Mesothelial cell of epicardium (in vitro differentiated cells): ENCODE measurements at regions not wholly inside any gene's neighbourhood (a gene's known extent, or its start where the extent isn't known, plus 50 kb on each side); places are given as distances from the start of the nearest gene placed in this dataset.

Experiments
- DNase-seq, 2 experiments: peaks; one replicate each; pipeline ENCODE4 v3.0.0; 2021; ENCODE audit warnings: low spot score in 2 of 2; ENCODE audit not compliant: unreplicated experiment in 2 of 2
- H3K27ac Mint-ChIP-seq: 2 replicates; pipeline ENCODE4 v1.8.0; 2021; ENCODE audit warnings: mixed read lengths
- H3K27me3 Mint-ChIP-seq: 2 replicates; pipeline ENCODE4 v1.8.0; 2021; ENCODE audit warnings: low read depth, mixed read lengths
- H3K36me3 Mint-ChIP-seq: 2 replicates; pipeline ENCODE4 v1.8.0; 2021; ENCODE audit warnings: mixed read lengths
- H3K4me1 Mint-ChIP-seq: 2 replicates; pipeline ENCODE4 v1.8.0; 2021; ENCODE audit warnings: mixed read lengths
- H3K4me3 Mint-ChIP-seq: 2 replicates; pipeline ENCODE4 v1.8.0; 2021; ENCODE audit warnings: mild to moderate bottlenecking, moderate library complexity, mixed read lengths
- H3K9me3 Mint-ChIP-seq: 2 replicates; pipeline ENCODE4 v1.8.0; 2021; ENCODE audit warnings: mixed read lengths
- CTCF ChIP-seq: fragments of 200-600 bp; sonication (generic); IDR thresholded peaks from one replicate; pipeline ENCODE4 v1.5.0; 2021; ENCODE audit warnings: antibody characterized with exemption; ENCODE audit not compliant: unreplicated experiment

- Mint-ChIP-seq H3K36me3 (no peaks in the 10 kb centered on the region), H3K27ac (no peak overlapping the region), H3K27me3 (peaks cover 21% of the 10 kb centered on the region), H3K4me3 (no peak overlapping the region), H3K4me1 (peaks cover 19% of the 10 kb centered on the region), H3K9me3 (peaks cover 18% of the 10 kb centered on the region)
- TF ChIP-seq CTCF = no peak
- no peak for DNase-seq
Measured at GRCh38 chr10:6763423-6763822, 183.3 kb upstream of the PRKCQ start.

GRCh38 chr10:6763001-6763400 lies 182.9 kb upstream of the PRKCQ start:
- H3K4me1 Mint-ChIP-seq = peaks cover 19% of the 10 kb centered on the region
- H3K27me3 Mint-ChIP-seq = peaks cover 25% of the 10 kb centered on the region
- H3K27ac Mint-ChIP-seq = no peak overlapping the region
- no peak overlapping the region for H3K4me3 Mint-ChIP-seq
- no peak for TF ChIP-seq CTCF
- H3K9me3 Mint-ChIP-seq = peaks cover 18% of the 10 kb centered on the region
- no peaks in the 10 kb centered on the region for H3K36me3 Mint-ChIP-seq
- no peak for DNase-seq

- peaks cover 50% of the 10 kb centered on the region for H3K27me3 Mint-ChIP-seq
- TF ChIP-seq CTCF = no peak
- H3K27ac Mint-ChIP-seq = no peak overlapping the region
- H3K9me3 Mint-ChIP-seq = peaks cover 18% of the 10 kb centered on the region
- H3K4me3 Mint-ChIP-seq = no peak overlapping the region
- peaks cover 8% of the 10 kb centered on the region for H3K4me1 Mint-ChIP-seq
- no peaks in the 10 kb centered on the region for H3K36me3 Mint-ChIP-seq
- DNase-seq = no peak
Measured at GRCh38 chr10:6759961-6760360, 179.9 kb upstream of the PRKCQ start.

- Mint-ChIP-seq H3K9me3 (peaks cover 18% of the 10 kb centered on the region), H3K27me3 (peaks cover 56% of the 10 kb centered on the region), H3K27ac (no peak overlapping the region), H3K4me1 (no peaks in the 10 kb centered on the region), H3K4me3 (no peak overlapping the region), H3K36me3 (no peaks in the 10 kb centered on the region)
- TF ChIP-seq CTCF = no peak
- DNase-seq = no peak
Measured at GRCh38 chr10:6757158-6757557, 177.1 kb upstream of the PRKCQ start.

GRCh38 chr10:6756716-6757115 lies 176.6 kb upstream of the PRKCQ start:
- H3K27ac Mint-ChIP-seq = no peak overlapping the region
- H3K4me3 Mint-ChIP-seq = no peak overlapping the region
- H3K9me3 Mint-ChIP-seq = peaks cover 17% of the 10 kb centered on the region
- no peaks in the 10 kb centered on the region for H3K36me3 Mint-ChIP-seq
- DNase-seq = no peak
- no peaks in the 10 kb centered on the region for H3K4me1 Mint-ChIP-seq
- no peak for TF ChIP-seq CTCF
- H3K27me3 Mint-ChIP-seq = peaks cover 61% of the 10 kb centered on the region

GRCh38 chr10:6755781-6756460 lies 175.8 kb upstream of the PRKCQ start:
- TF ChIP-seq CTCF = no peak
- Mint-ChIP-seq H3K4me3 (no peak overlapping the region), H3K27ac (no peak overlapping the region), H3K27me3 (peaks cover 67% of the 10 kb centered on the region), H3K9me3 (peaks cover 15% of the 10 kb centered on the region), H3K36me3 (no peaks in the 10 kb centered on the region), H3K4me1 (no peaks in the 10 kb centered on the region)
- DNase-seq = no peak
